WTC11 (cell line): ENCODE measurements at regions not wholly inside any gene's neighbourhood (a gene's known extent, or its start where the extent isn't known, plus 50 kb on each side); places are given as distances from the start of the nearest gene placed in this dataset.

Experiments used
- CTCF ChIP-seq: fragments of 200-600 bp; IDR thresholded peaks from 2 replicates; pipeline ENCODE4 v1.8.0; 2022; ENCODE audit warnings: antibody characterized with exemption
- NFYB ChIP-seq: sonication (generic); formaldehyde crosslinking; conservative IDR thresholded peaks from 2 replicates; pipeline ENCODE4 v1.8.0; 2022; ENCODE audit warnings: low read depth, missing genetic modification reagents
- SMAD3 ChIP-seq: sonication (generic); formaldehyde crosslinking; IDR thresholded peaks from 2 replicates; pipeline ENCODE4 v1.8.0; 2022; ENCODE audit warnings: missing genetic modification reagents, mild to moderate bottlenecking, borderline replicate concordance

- TF ChIP-seq NFYB (CRISPR knock-in tag), result no peak
- no peak for TF ChIP-seq SMAD3 (CRISPR knock-in tag)
- TF ChIP-seq CTCF, result no peak
These were observed 402.5 kb downstream of the RPS24 start for GRCh38 chr10:78436222-78436573.
